ENCODE measurements at regions not wholly inside any gene's neighbourhood (a gene's known extent, or its start where the extent isn't known, plus 50 kb on each side); places are given as distances from the start of the nearest gene placed in this dataset.
"Not testable (repeated sequence)": the region's sequence is repeated elsewhere in the genome, so short reads cannot be mapped to it uniquely, and the experiment has no call there.

DNA sequence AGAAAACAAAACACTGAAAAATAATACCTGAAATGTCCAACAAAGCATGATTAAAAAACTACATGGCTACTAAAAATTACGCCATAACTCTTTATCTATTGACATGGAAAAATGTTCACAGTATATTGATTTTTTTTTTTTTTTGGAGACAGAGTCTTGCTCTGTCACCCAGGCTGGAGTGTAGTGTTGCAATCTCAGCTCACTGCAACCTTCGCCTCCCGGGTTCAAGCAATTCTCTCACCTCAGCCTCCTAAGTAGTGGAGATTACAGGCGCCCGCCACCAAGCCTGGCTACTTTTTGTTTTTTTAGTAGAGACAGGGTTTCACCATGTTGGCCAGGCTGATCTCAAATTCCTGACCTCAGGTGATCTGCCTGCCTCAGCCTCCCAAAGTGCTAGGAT is 96.8 kb downstream of the TRIM69 start:
- TF ChIP-seq CTCF (conservative IDR thresholded peaks at IDR 0.05; ENCODE audit: low read depth, low read length); EZH2 (IDR thresholded peaks at IDR 0.05; ENCODE audit: borderline replicate concordance, low read depth, low read length, poor library complexity, severe bottlenecking): not testable (repeated sequence)
